PC-3 (cell line): ENCODE measurements at regions not wholly inside any gene's neighbourhood (a gene's known extent, or its start where the extent isn't known, plus 50 kb on each side); places are given as distances from the start of the nearest gene placed in this dataset.

Experiments used
- EZH2 ChIP-seq: fragments of 300-600 bp; sonication (generic); IDR thresholded peaks from one replicate; pipeline ENCODE4 v1.6.1; 2017; ENCODE audit warnings: antibody characterized with exemption, mild to moderate bottlenecking, low read length; ENCODE audit not compliant: unreplicated experiment
- TF ChIP-seq, protein P1 (sequence below): fragments of 300-600 bp; sonication (generic); conservative IDR thresholded peaks from 2 replicates; pipeline ENCODE4 v1.5.1; 2017; ENCODE audit warnings: antibody characterized with exemption, low read depth, mild to moderate bottlenecking, low read length

- TF ChIP-seq, protein P1, sequence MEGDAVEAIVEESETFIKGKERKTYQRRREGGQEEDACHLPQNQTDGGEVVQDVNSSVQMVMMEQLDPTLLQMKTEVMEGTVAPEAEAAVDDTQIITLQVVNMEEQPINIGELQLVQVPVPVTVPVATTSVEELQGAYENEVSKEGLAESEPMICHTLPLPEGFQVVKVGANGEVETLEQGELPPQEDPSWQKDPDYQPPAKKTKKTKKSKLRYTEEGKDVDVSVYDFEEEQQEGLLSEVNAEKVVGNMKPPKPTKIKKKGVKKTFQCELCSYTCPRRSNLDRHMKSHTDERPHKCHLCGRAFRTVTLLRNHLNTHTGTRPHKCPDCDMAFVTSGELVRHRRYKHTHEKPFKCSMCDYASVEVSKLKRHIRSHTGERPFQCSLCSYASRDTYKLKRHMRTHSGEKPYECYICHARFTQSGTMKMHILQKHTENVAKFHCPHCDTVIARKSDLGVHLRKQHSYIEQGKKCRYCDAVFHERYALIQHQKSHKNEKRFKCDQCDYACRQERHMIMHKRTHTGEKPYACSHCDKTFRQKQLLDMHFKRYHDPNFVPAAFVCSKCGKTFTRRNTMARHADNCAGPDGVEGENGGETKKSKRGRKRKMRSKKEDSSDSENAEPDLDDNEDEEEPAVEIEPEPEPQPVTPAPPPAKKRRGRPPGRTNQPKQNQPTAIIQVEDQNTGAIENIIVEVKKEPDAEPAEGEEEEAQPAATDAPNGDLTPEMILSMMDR, result no peak
- no peak for TF ChIP-seq EZH2
Observed at GRCh38 chr2:104668631-104669030, 185.3 kb upstream of the POU3F3 start.
